Cardiac fibroblast (primary cell): ENCODE measurements at regions not wholly inside any gene's neighbourhood (a gene's known extent, or its start where the extent isn't known, plus 50 kb on each side); places are given as distances from the start of the nearest gene placed in this dataset.
"Not testable (repeated sequence)": the region's sequence is repeated elsewhere in the genome, so short reads cannot be mapped to it uniquely, and the experiment has no call there.

Experiments used
- DNase-seq, 2 donors: peaks; one replicate each; pipeline versions ENCODE4 v3.0.0 to v3.0.0-alpha.2; 2010; ENCODE audit warnings: low read depth in 2 of 2
- H3K4me3 ChIP-seq, 2 donors: replicated peaks in 1 of 2; 1 replicate in 1 of 2; 2 replicates in 1 of 2; pipeline ENCODE4 v1.5.1; 2011; ENCODE audit warnings: low read depth in 2 of 2, low read length in 2 of 2, mild to moderate bottlenecking in 2 of 2, moderate library complexity in 1 of 2
- CTCF ChIP-seq: IDR thresholded peaks from one replicate; pipeline ENCODE4 v1.5.1; 2011; ENCODE audit warnings: low read depth, mild to moderate bottlenecking, low read length, inconsistent platforms

DNA sequence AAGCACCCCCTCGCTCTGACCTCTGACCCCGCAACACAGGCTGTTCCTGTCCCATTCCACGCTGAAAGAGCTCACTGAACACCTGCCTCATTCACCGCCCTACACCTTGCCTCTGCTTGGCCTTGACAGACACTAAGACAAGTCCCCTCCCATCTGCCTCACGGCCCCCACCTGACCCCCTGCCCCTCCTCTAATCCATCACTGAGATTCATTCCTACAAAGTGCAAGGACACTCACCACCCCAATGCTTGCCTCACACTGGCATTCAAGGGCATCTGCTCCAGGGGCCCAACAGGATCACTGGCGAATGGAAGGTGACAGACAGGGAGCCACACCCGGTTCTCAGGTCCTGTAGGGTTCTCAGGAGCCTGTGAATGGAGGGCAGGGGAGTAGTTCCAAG lies 68.1 kb upstream of the NANOS1 start:
- no peak for TF ChIP-seq CTCF
- no peak overlapping the region for H3K4me3 ChIP-seq
- DNase-seq: no peak

GRCh38 chr10:118962331-118962868 lies 67.1 kb upstream of the NANOS1 start:
- not testable (repeated sequence) for DNase-seq

DNA sequence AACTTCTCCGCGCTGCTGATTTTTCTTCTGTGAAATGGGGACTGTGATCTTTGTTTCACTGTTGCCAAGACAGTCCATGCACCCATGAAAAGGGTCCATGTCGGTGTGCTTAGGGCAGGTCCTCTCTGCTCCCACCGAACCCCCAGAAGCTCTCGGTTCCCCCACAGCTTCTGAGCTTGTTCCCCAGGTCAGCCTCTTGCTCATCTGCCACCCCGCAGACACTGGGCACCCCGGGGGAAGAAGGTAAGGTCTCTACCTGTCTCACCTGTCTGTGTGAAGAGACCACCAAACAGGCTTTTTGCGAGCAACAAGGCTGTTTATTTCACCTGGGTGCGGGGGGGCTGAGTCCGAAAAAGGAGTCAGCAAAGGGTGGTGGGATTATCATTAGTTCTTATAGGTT lies 66.2 kb upstream of the NANOS1 start:
- no peak for TF ChIP-seq CTCF
- DNase-seq: no peak
- H3K4me3 ChIP-seq: no peak overlapping the region

More at GRCh38 chr10:118962331-118962868, 67.1 kb upstream of the NANOS1 start:
- H3K4me3 ChIP-seq: not testable (repeated sequence)

- H3K4me3 ChIP-seq: no peak overlapping the region
- no peak for TF ChIP-seq CTCF
- no peak for DNase-seq
Observed at GRCh38 chr10:118963933-118964332, 65.6 kb upstream of the NANOS1 start.

- DNase-seq, H3K4me3 ChIP-seq: not testable (repeated sequence)
Observed at GRCh38 chr10:118964476-118964875, 65.0 kb upstream of the NANOS1 start.

- no peak for DNase-seq
- no peak for TF ChIP-seq CTCF
- no peak overlapping the region for H3K4me3 ChIP-seq
Observed at GRCh38 chr10:118965096-118965495, 64.4 kb upstream of the NANOS1 start.

GRCh38 chr10:118965645-118966044 lies 63.9 kb upstream of the NANOS1 start:
- no peak for TF ChIP-seq CTCF
- no peak for DNase-seq

DNA sequence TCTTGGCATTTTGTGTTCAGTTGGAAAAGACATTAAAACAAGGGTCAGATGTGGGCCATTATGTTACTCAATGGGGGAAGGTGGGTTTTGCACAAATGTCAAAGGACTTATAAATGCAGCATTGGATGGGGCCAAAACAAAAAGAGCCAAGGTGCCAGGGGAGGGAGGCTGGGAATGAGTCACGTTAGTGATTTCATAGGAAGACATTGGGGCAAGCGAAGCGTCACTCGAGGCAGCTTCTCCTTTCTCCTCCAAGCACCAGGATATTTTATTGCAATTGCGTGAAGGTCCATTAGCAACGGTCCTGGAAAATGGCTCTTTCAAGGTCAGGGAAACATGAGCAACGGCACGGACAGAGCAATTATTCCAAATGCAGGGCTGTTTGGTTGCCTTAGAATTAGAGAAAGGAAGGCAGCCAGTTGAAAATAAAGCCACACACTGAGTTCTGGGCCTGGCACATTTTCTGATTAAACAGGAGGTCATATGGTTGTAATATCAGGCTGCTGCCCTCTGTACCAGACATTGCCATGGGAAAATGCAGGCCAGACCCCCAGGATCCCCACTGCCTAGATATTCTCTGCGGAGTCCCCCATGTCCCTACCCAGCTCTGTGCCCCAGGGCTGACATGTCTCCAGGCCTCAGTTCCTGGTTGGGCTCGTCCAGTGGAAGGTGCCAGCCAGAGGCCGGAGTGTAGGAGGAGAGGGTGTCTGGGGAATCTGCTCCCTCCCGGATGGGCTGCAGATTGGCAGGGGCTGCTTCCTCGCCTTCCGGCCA lies 63.3 kb upstream of the NANOS1 start:
- DNase-seq: no peak
- H3K4me3 ChIP-seq: no peak overlapping the region
- TF ChIP-seq CTCF: no peak

More at GRCh38 chr10:118965645-118966044, 63.9 kb upstream of the NANOS1 start:
- H3K4me3 ChIP-seq: no peak overlapping the region
